ENCODE measurements at regions not wholly inside any gene's neighbourhood (a gene's known extent, or its start where the extent isn't known, plus 50 kb on each side); places are given as distances from the start of the nearest gene placed in this dataset.
"Not testable (repeated sequence)": the region's sequence is repeated elsewhere in the genome, so short reads cannot be mapped to it uniquely, and the experiment has no call there.

GRCh38 chr11:88061111-88061510 lies 114.1 kb downstream of the RAB38 start:
- DNase-seq (ENCODE audit: extremely low read depth, low read depth) = no peak

- DNase-seq (ENCODE audit: extremely low read depth, low read depth) = no peak
Observed at GRCh38 chr11:88059326-88059725, 115.9 kb downstream of the RAB38 start.

- no peak for DNase-seq (ENCODE audit: extremely low read depth, low read depth)
Observed at GRCh38 chr11:88051396-88051795, 123.8 kb downstream of the RAB38 start.

- no peak for DNase-seq (ENCODE audit: extremely low read depth, low read depth)
Observed at GRCh38 chr11:88050247-88050646, 125.0 kb downstream of the RAB38 start.

GRCh38 chr11:88045288-88045687 lies 130.0 kb downstream of the RAB38 start:
- DNase-seq (ENCODE audit: extremely low read depth, low read depth) = not testable (repeated sequence)

- DNase-seq (ENCODE audit: extremely low read depth, low read depth) = not testable (repeated sequence)
Observed at GRCh38 chr11:88044658-88045057, 130.6 kb downstream of the RAB38 start.

- DNase-seq (ENCODE audit: extremely low read depth, low read depth) = no peak
Observed at GRCh38 chr11:88043149-88043548, 132.1 kb downstream of the RAB38 start.

- no peak for DNase-seq (ENCODE audit: extremely low read depth, low read depth)
Observed at GRCh38 chr11:88042647-88043046, 132.6 kb downstream of the RAB38 start.

GRCh38 chr11:88042238-88042637 lies 133.0 kb downstream of the RAB38 start:
- DNase-seq (ENCODE audit: extremely low read depth, low read depth) = no peak

GRCh38 chr11:88041679-88042078 lies 133.6 kb downstream of the RAB38 start:
- DNase-seq (ENCODE audit: extremely low read depth, low read depth) = no peak

- no peak for DNase-seq (ENCODE audit: extremely low read depth, low read depth)
Observed at GRCh38 chr11:88040148-88040496, 135.1 kb downstream of the RAB38 start.

GRCh38 chr11:88039476-88040147 lies 135.6 kb downstream of the RAB38 start:
- DNase-seq (ENCODE audit: extremely low read depth, low read depth) = no peak

GRCh38 chr11:88038063-88038462 lies 137.2 kb downstream of the RAB38 start:
- DNase-seq (ENCODE audit: extremely low read depth, low read depth) = no peak

GRCh38 chr11:88036701-88037100 lies 138.5 kb downstream of the RAB38 start:
- DNase-seq (ENCODE audit: extremely low read depth, low read depth) = no peak

- no peak for DNase-seq (ENCODE audit: extremely low read depth, low read depth)
Observed at GRCh38 chr11:88035271-88035670, 140.0 kb downstream of the RAB38 start.

- DNase-seq (ENCODE audit: extremely low read depth, low read depth) = no peak
Observed at GRCh38 chr11:88017666-88018065, 157.6 kb downstream of the RAB38 start.

GRCh38 chr11:88016392-88017170 lies 158.7 kb downstream of the RAB38 start:
- peak; percentile 75 for DNase-seq (ENCODE audit: extremely low read depth, low read depth)

- DNase-seq (ENCODE audit: extremely low read depth, low read depth) = no peak
Observed at GRCh38 chr11:88015170-88015569, 160.1 kb downstream of the RAB38 start.

GRCh38 chr11:88013508-88014065 lies 161.7 kb downstream of the RAB38 start:
- no peak for DNase-seq (ENCODE audit: extremely low read depth, low read depth)

GRCh38 chr11:88012456-88012855 lies 162.8 kb downstream of the RAB38 start:
- no peak for DNase-seq (ENCODE audit: extremely low read depth, low read depth)

- DNase-seq (ENCODE audit: extremely low read depth, low read depth) = no peak
Observed at GRCh38 chr11:87976009-87976408, 199.2 kb downstream of the RAB38 start.

- no peak for DNase-seq (ENCODE audit: extremely low read depth, low read depth)
Observed at GRCh38 chr11:87974797-87975196, 200.4 kb downstream of the RAB38 start.
